DOHH2 (cell line): ENCODE measurements at regions not wholly inside any gene's neighbourhood (a gene's known extent, or its start where the extent isn't known, plus 50 kb on each side); places are given as distances from the start of the nearest gene placed in this dataset.

ENCODE experiments used
- H3F3A ChIP-seq: fragments of 200-600 bp; sonication (generic), shearing (Covaris generic); 2 replicates; pipeline ENCODE4 v1.6.0; 2016; ENCODE audit warnings: antibody characterized with exemption, mild to moderate bottlenecking; ENCODE audit not compliant: control insufficient read depth, insufficient read depth
- H3K27ac ChIP-seq: fragments of 200-600 bp; sonication (generic); 2 replicates; pipeline ENCODE4 v1.5.1; 2014; ENCODE audit warnings: low read depth, mild to moderate bottlenecking, low read length, moderate library complexity
- H3K27me3 ChIP-seq: fragments of 200-600 bp; sonication (generic); 2 replicates; pipeline ENCODE4 v1.6.1; 2014; ENCODE audit warnings: mild to moderate bottlenecking, low read length, mixed read lengths; ENCODE audit not compliant: control insufficient read depth
- H3K36me3 ChIP-seq: fragments of 200-600 bp; sonication (generic); 2 replicates; pipeline ENCODE4 v1.6.1; 2014; ENCODE audit warnings: mild to moderate bottlenecking, low read length, moderate library complexity, mixed read lengths; ENCODE audit not compliant: control insufficient read depth
- H3K4me1 ChIP-seq: fragments of 200-600 bp; sonication (generic); 2 replicates; pipeline ENCODE4 v1.6.1; 2014; ENCODE audit warnings: mild to moderate bottlenecking, low read length, mixed read lengths; ENCODE audit not compliant: control insufficient read depth
- H3K4me2 ChIP-seq: fragments of 200-600 bp; sonication (generic); 2 replicates; pipeline ENCODE4 v1.6.0; 2014; ENCODE audit warnings: mild to moderate bottlenecking, low read length, moderate library complexity
- H3K4me3 ChIP-seq: fragments of 200-600 bp; sonication (generic); 2 replicates; pipeline ENCODE4 v1.5.1; 2014; ENCODE audit warnings: mild to moderate bottlenecking, low read length, mixed read lengths
- H3K79me2 ChIP-seq: fragments of 200-600 bp; sonication (generic); 2 replicates; pipeline ENCODE4 v1.6.1; 2014; ENCODE audit warnings: mild to moderate bottlenecking, low read length, mixed read lengths; ENCODE audit not compliant: control insufficient read depth
- H3K9me2 ChIP-seq: fragments of 200-600 bp; sonication (generic); replicated peaks from 2 replicates; pipeline ENCODE4 v1.6.1; 2014; ENCODE audit warnings: mild to moderate bottlenecking, low read length, mixed read lengths; ENCODE audit not compliant: control insufficient read depth
- H3K9me3 ChIP-seq: fragments of 200-600 bp; sonication (generic); 2 replicates; pipeline ENCODE4 v1.6.1; 2014; ENCODE audit warnings: antibody characterized with exemption, low read length, mixed read lengths; ENCODE audit not compliant: control insufficient read depth, insufficient read depth
- H4K20me1 ChIP-seq: fragments of 200-600 bp; sonication (generic); 2 replicates; pipeline ENCODE4 v1.6.0; 2014; ENCODE audit warnings: low read depth, mild to moderate bottlenecking, antibody characterized with exemption, low read length, moderate library complexity; ENCODE audit not compliant: control insufficient read depth, insufficient read depth
- CTCF ChIP-seq: fragments of 200-600 bp; sonication (generic); IDR thresholded peaks from one replicate; pipeline ENCODE4 v1.5.1; 2014; ENCODE audit warnings: antibody characterized with exemption, mild to moderate bottlenecking, low read depth, low read length; ENCODE audit not compliant: poor library complexity, severe bottlenecking
- EZH2phosphoT487 ChIP-seq: fragments of 200-600 bp; sonication (generic); IDR thresholded peaks from 2 replicates; pipeline ENCODE4 v1.6.1; 2017; ENCODE audit warnings: borderline replicate concordance, mild to moderate bottlenecking, antibody characterized with exemption, low read length, moderate library complexity, mixed read lengths

DNA sequence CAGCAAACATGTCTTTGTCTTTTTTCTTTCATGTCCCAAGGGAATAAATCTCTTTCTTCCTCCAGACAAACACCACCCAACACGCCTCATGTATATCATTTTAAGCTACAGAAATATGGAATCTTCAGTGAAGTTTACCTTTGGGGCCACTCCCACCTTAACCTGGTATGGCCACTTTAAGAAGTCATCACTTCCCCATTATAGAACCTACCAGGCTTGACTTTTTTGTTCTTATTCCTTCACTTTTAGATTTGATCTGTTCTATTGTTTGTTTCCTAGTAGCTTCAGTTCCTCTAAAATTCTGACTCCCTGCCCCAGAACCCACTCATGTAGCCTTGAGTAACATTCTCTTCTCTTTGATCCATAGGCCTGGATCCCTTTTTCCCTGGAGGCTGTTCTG lies 226.3 kb downstream of the HLX start:
- H3K27me3 ChIP-seq, result no peaks in the 10 kb centered on the region
- no peak overlapping the region for H3K27ac ChIP-seq
- H3K4me2 ChIP-seq, result no peak overlapping the region
- TF ChIP-seq EZH2phosphoT487 (no peak), CTCF (no peak)
- H3K79me2 ChIP-seq, result no peaks in the 10 kb centered on the region
- H3K36me3 ChIP-seq, result no peaks in the 10 kb centered on the region
- no peaks in the 10 kb centered on the region for H3K9me3 ChIP-seq
- no peaks in the 10 kb centered on the region for H3F3A ChIP-seq
- no peaks in the 10 kb centered on the region for H3K4me1 ChIP-seq
- no peaks in the 10 kb centered on the region for H3K9me2 ChIP-seq
- no peak overlapping the region for H3K4me3 ChIP-seq
- H4K20me1 ChIP-seq, result no peaks in the 10 kb centered on the region

GRCh38 chr1:221106616-221107015 lies 227.4 kb downstream of the HLX start:
- Histone ChIP-seq H4K20me1 (no peaks in the 10 kb centered on the region), H3K4me2 (no peak overlapping the region), H3F3A (no peaks in the 10 kb centered on the region), H3K36me3 (no peaks in the 10 kb centered on the region), H3K27ac (no peak overlapping the region), H3K9me3 (no peaks in the 10 kb centered on the region), H3K4me1 (no peaks in the 10 kb centered on the region), H3K27me3 (no peaks in the 10 kb centered on the region), H3K4me3 (no peak overlapping the region), H3K79me2 (no peaks in the 10 kb centered on the region), H3K9me2 (no peaks in the 10 kb centered on the region)
- TF ChIP-seq CTCF, result no peak
- no peak for TF ChIP-seq EZH2phosphoT487

GRCh38 chr1:221109930-221110329 lies 230.7 kb downstream of the HLX start:
- Histone ChIP-seq H3K36me3 (no peaks in the 10 kb centered on the region), H3K9me3 (no peaks in the 10 kb centered on the region), H3K9me2 (no peaks in the 10 kb centered on the region), H3K4me1 (no peaks in the 10 kb centered on the region), H3K4me2 (no peak overlapping the region), H3K27ac (no peak overlapping the region), H3F3A (no peaks in the 10 kb centered on the region), H3K4me3 (no peak overlapping the region), H4K20me1 (no peaks in the 10 kb centered on the region), H3K27me3 (no peaks in the 10 kb centered on the region), H3K79me2 (no peaks in the 10 kb centered on the region)
- TF ChIP-seq EZH2phosphoT487, result no peak
- no peak for TF ChIP-seq CTCF

GRCh38 chr1:221117133-221117532 lies 237.9 kb downstream of the HLX start:
- Histone ChIP-seq H3K9me2 (no peaks in the 10 kb centered on the region), H3K79me2 (no peaks in the 10 kb centered on the region), H3K36me3 (no peaks in the 10 kb centered on the region), H3K27me3 (no peaks in the 10 kb centered on the region), H3K27ac (no peak overlapping the region), H4K20me1 (no peaks in the 10 kb centered on the region), H3K9me3 (peaks cover 3% of the 10 kb centered on the region; the same call in 1 of the 2 replicates), H3K4me1 (no peaks in the 10 kb centered on the region), H3K4me3 (no peak overlapping the region), H3K4me2 (no peak overlapping the region), H3F3A (no peaks in the 10 kb centered on the region)
- no peak for TF ChIP-seq CTCF
- TF ChIP-seq EZH2phosphoT487, result no peak
